HUES48 (cell line): ENCODE measurements at regions not wholly inside any gene's neighbourhood (a gene's known extent, or its start where the extent isn't known, plus 50 kb on each side); places are given as distances from the start of the nearest gene placed in this dataset.
"Not testable (repeated sequence)": the region's sequence is repeated elsewhere in the genome, so short reads cannot be mapped to it uniquely, and the experiment has no call there.

ENCODE experiments used
- H3K27ac ChIP-seq: one replicate; pipeline ENCODE4 v1.7.0; 2013; ENCODE audit warnings: low read depth, low read length, inconsistent platforms
- H3K27me3 ChIP-seq: 2 replicates; pipeline ENCODE4 v1.6.1; 2013; ENCODE audit warnings: mild to moderate bottlenecking, low read length; ENCODE audit not compliant: control insufficient read depth, insufficient read depth
- H3K36me3 ChIP-seq: 2 replicates; pipeline ENCODE4 v1.6.1; 2013; ENCODE audit warnings: low read length; ENCODE audit not compliant: control insufficient read depth, insufficient read depth
- H3K4me1 ChIP-seq: 2 replicates; pipeline ENCODE4 v1.6.1; 2013; ENCODE audit warnings: mild to moderate bottlenecking, low read length; ENCODE audit not compliant: control insufficient read depth, insufficient read depth
- H3K4me3 ChIP-seq: 2 replicates; pipeline ENCODE4 v1.5.1; 2013; ENCODE audit warnings: mild to moderate bottlenecking, low read depth, low read length
- H3K9ac ChIP-seq: 2 replicates; pipeline ENCODE4 v1.6.1; 2013; ENCODE audit warnings: mild to moderate bottlenecking, low read depth, low read length, moderate library complexity
- H3K9me3 ChIP-seq: 2 replicates; pipeline ENCODE4 v1.6.1; 2013; ENCODE audit warnings: low read length; ENCODE audit not compliant: control insufficient read depth, insufficient read depth

- no peaks in the 10 kb centered on the region for H3K36me3 ChIP-seq
- H3K27me3 ChIP-seq = no peaks in the 10 kb centered on the region
- no peak overlapping the region for H3K4me3 ChIP-seq
Measured at GRCh38 chr10:44132361-44133289, 252.3 kb downstream of the CXCL12 start.

GRCh38 chr10:44126291-44126717 lies 258.6 kb downstream of the CXCL12 start:
- Histone ChIP-seq H3K4me1 (no peaks in the 10 kb centered on the region), H3K4me3 (no peak overlapping the region), H3K27me3 (no peaks in the 10 kb centered on the region), H3K36me3 (no peaks in the 10 kb centered on the region), H3K27ac (no peak overlapping the region), H3K9ac (no peak overlapping the region), H3K9me3 (0 out of 2 replicates have a peak, but pooled peaks cover 3% of the 10 kb centered on the region)

More at GRCh38 chr10:44132361-44133289, 252.3 kb downstream of the CXCL12 start:
- no peak overlapping the region for H3K9ac ChIP-seq
- H3K9me3 ChIP-seq = peaks cover 9% of the 10 kb centered on the region; the same call in 1 of the 2 replicates
- no peak overlapping the region for H3K27ac ChIP-seq
- H3K4me1 ChIP-seq = no peaks in the 10 kb centered on the region

GRCh38 chr10:44125879-44126278 lies 259.0 kb downstream of the CXCL12 start:
- no peaks in the 10 kb centered on the region for H3K27me3 ChIP-seq
- H3K27ac ChIP-seq = no peak overlapping the region
- H3K4me1 ChIP-seq = no peaks in the 10 kb centered on the region
- no peaks in the 10 kb centered on the region for H3K36me3 ChIP-seq
- no peak overlapping the region for H3K4me3 ChIP-seq
- no peak overlapping the region for H3K9ac ChIP-seq
- 0 out of 2 replicates have a peak, but pooled peaks cover 3% of the 10 kb centered on the region for H3K9me3 ChIP-seq

GRCh38 chr10:44118500-44118899 lies 266.4 kb downstream of the CXCL12 start:
- Histone ChIP-seq H3K9me3 (no peaks in the 10 kb centered on the region), H3K4me1 (no peaks in the 10 kb centered on the region), H3K27ac (no peak overlapping the region), H3K4me3 (no peak overlapping the region), H3K36me3 (no peaks in the 10 kb centered on the region), H3K27me3 (no peaks in the 10 kb centered on the region), H3K9ac (no peak overlapping the region)

GRCh38 chr10:44116474-44116873 lies 268.4 kb downstream of the CXCL12 start:
- Histone ChIP-seq H3K4me3 (no peak overlapping the region), H3K27me3 (no peaks in the 10 kb centered on the region), H3K4me1 (no peaks in the 10 kb centered on the region), H3K27ac (no peak overlapping the region), H3K9me3 (no peaks in the 10 kb centered on the region), H3K9ac (no peak overlapping the region), H3K36me3 (no peaks in the 10 kb centered on the region)

GRCh38 chr10:44115516-44115915 lies 269.4 kb downstream of the CXCL12 start:
- Histone ChIP-seq H3K9ac (no peak overlapping the region), H3K27ac (no peak overlapping the region), H3K36me3 (no peaks in the 10 kb centered on the region), H3K4me1 (no peaks in the 10 kb centered on the region), H3K9me3 (no peaks in the 10 kb centered on the region), H3K27me3 (no peaks in the 10 kb centered on the region), H3K4me3 (no peak overlapping the region)

- H3K9ac ChIP-seq = no peak overlapping the region
Measured at GRCh38 chr10:44114441-44114840, 270.5 kb downstream of the CXCL12 start.

GRCh38 chr10:44112280-44112679 lies 272.6 kb downstream of the CXCL12 start:
- not testable (repeated sequence) for H3K4me3 ChIP-seq, H3K36me3 ChIP-seq, H3K4me1 ChIP-seq, H3K27me3 ChIP-seq, H3K9me3 ChIP-seq, H3K9ac ChIP-seq, H3K27ac ChIP-seq

More at GRCh38 chr10:44114441-44114840, 270.5 kb downstream of the CXCL12 start:
- Histone ChIP-seq H3K4me1 (no peaks in the 10 kb centered on the region), H3K36me3 (no peaks in the 10 kb centered on the region), H3K27me3 (no peaks in the 10 kb centered on the region), H3K27ac (no peak overlapping the region), H3K4me3 (no peak overlapping the region), H3K9me3 (no peaks in the 10 kb centered on the region)

- no peaks in the 10 kb centered on the region for H3K36me3 ChIP-seq
- H3K27ac ChIP-seq = no peak overlapping the region
- H3K27me3 ChIP-seq = no peaks in the 10 kb centered on the region
- peaks cover 5% of the 10 kb centered on the region; the same call in 1 of the 2 replicates for H3K4me1 ChIP-seq
- no peak overlapping the region for H3K4me3 ChIP-seq
- no peak overlapping the region for H3K9ac ChIP-seq
- no peaks in the 10 kb centered on the region for H3K9me3 ChIP-seq
Measured at GRCh38 chr10:44105696-44106095, 279.2 kb downstream of the CXCL12 start.

GRCh38 chr10:44102726-44103255 lies 282.1 kb downstream of the CXCL12 start:
- no peak overlapping the region for H3K9ac ChIP-seq
- no peak overlapping the region for H3K27ac ChIP-seq
- H3K4me1 ChIP-seq = peaks cover 5% of the 10 kb centered on the region; the same call in 1 of the 2 replicates
- no peak overlapping the region for H3K4me3 ChIP-seq
- no peaks in the 10 kb centered on the region for H3K27me3 ChIP-seq
- H3K9me3 ChIP-seq = no peaks in the 10 kb centered on the region
- no peaks in the 10 kb centered on the region for H3K36me3 ChIP-seq

- Histone ChIP-seq H3K4me1 (peaks cover 5% of the 10 kb centered on the region; the same call in 1 of the 2 replicates), H3K27ac (no peak overlapping the region), H3K9me3 (no peaks in the 10 kb centered on the region), H3K27me3 (no peaks in the 10 kb centered on the region), H3K9ac (no peak overlapping the region), H3K4me3 (no peak overlapping the region), H3K36me3 (no peaks in the 10 kb centered on the region)
Measured at GRCh38 chr10:44101082-44101481, 283.8 kb downstream of the CXCL12 start.
